Liver (tissue), 8 donors: ENCODE measurements at regions not wholly inside any gene's neighbourhood (a gene's known extent, or its start where the extent isn't known, plus 50 kb on each side); places are given as distances from the start of the nearest gene placed in this dataset.

Experiments used
- DNase-seq: peaks from one replicate; pipeline ENCODE4 v3.0.0-alpha.2; 2017; ENCODE audit warnings: low spot score
- H3K27ac ChIP-seq, 2 donors: one replicate each; pipeline ENCODE4 v1.7.0; 2013; ENCODE audit warnings: inconsistent platforms in 2 of 2, low read length in 2 of 2, control low read depth in 1 of 2, low read depth in 1 of 2, mild to moderate bottlenecking in 1 of 2
- H3K27me3 ChIP-seq, 4 donors: one replicate each; pipeline versions ENCODE4 v1.6.1 to v1.7.0; 2013; ENCODE audit warnings: low read length in 3 of 4, inconsistent platforms in 1 of 4, mild to moderate bottlenecking in 1 of 4, moderate library complexity in 1 of 4; ENCODE audit not compliant: control insufficient read depth in 4 of 4, insufficient read depth in 4 of 4
- H3K36me3 ChIP-seq, 4 donors: one replicate each; pipeline versions ENCODE4 v1.6.1 to v1.7.0; 2013; ENCODE audit warnings: low read length in 3 of 4, mild to moderate bottlenecking in 3 of 4, low read depth in 1 of 4, moderate library complexity in 1 of 4; ENCODE audit not compliant: control insufficient read depth in 4 of 4, insufficient read depth in 3 of 4
- H3K4me1 ChIP-seq, 4 donors: one replicate each; pipeline versions ENCODE4 v1.6.1 to v1.7.0; 2013; ENCODE audit warnings: low read length in 3 of 4, mild to moderate bottlenecking in 3 of 4, moderate library complexity in 1 of 4; ENCODE audit not compliant: control insufficient read depth in 4 of 4, insufficient read depth in 4 of 4
- H3K4me3 ChIP-seq, 3 donors: one replicate each; pipeline versions ENCODE4 v1.6.1 to v1.7.0; 2013; ENCODE audit warnings: low read length in 3 of 3, control low read depth in 1 of 3, low read depth in 1 of 3, mild to moderate bottlenecking in 1 of 3
- H3K9ac ChIP-seq, 2 donors: one replicate each; pipeline ENCODE4 v1.7.0; 2013; ENCODE audit warnings: low read length in 2 of 2, mild to moderate bottlenecking in 2 of 2, moderate library complexity in 2 of 2, control low read depth in 1 of 2, low read depth in 1 of 2
- H3K9me3 ChIP-seq, 4 donors: one replicate each; pipeline versions ENCODE4 v1.6.1 to v1.7.0; 2013; ENCODE audit warnings: low read length in 3 of 4; ENCODE audit not compliant: control insufficient read depth in 4 of 4
- EGR1 ChIP-seq, 2 donors: IDR thresholded peaks; 2 replicates each; pipeline ENCODE4 v1.6.1; 2016 to 2018; ENCODE audit warnings: antibody characterized with exemption in 2 of 2, low read depth in 2 of 2
- FOXA1 ChIP-seq: IDR thresholded peaks from 2 replicates; pipeline ENCODE4 v1.6.1; 2016; ENCODE audit warnings: antibody characterized with exemption
- FOXA2 ChIP-seq: IDR thresholded peaks from 2 replicates; pipeline ENCODE4 v1.6.1; 2016; ENCODE audit warnings: antibody characterized with exemption
- HNF4A ChIP-seq, 2 donors: conservative IDR thresholded peaks; 2 replicates each; pipeline ENCODE4 v1.6.1; 2016; ENCODE audit warnings: antibody characterized with exemption in 2 of 2, mild to moderate bottlenecking in 2 of 2
- HNF4G ChIP-seq: IDR thresholded peaks from 2 replicates; pipeline ENCODE4 v1.6.1; 2016; ENCODE audit warnings: antibody characterized with exemption
- JUND ChIP-seq, 2 donors: IDR thresholded peaks; 2 replicates each; pipeline ENCODE4 v1.6.1; 2016; ENCODE audit warnings: antibody characterized with exemption in 2 of 2
- NR2F2 ChIP-seq: IDR thresholded peaks from 2 replicates; pipeline ENCODE4 v1.6.1; 2016; ENCODE audit warnings: antibody characterized with exemption
- RAD21 ChIP-seq, 2 donors: IDR thresholded peaks; 2 replicates each; pipeline ENCODE4 v1.6.1; 2016; ENCODE audit warnings: antibody characterized with exemption in 2 of 2, mild to moderate bottlenecking in 2 of 2
- RXRA ChIP-seq, 2 donors: IDR thresholded peaks; 2 replicates each; pipeline ENCODE4 v1.6.1; 2017 to 2018; ENCODE audit warnings: antibody characterized with exemption in 2 of 2, mild to moderate bottlenecking in 1 of 2
- SP1 ChIP-seq: IDR thresholded peaks from 2 replicates; pipeline ENCODE4 v1.6.1; 2018; ENCODE audit warnings: antibody characterized with exemption, mild to moderate bottlenecking
- YY1 ChIP-seq: IDR thresholded peaks from 2 replicates; pipeline ENCODE4 v1.6.1; 2016; ENCODE audit warnings: antibody characterized with exemption, mild to moderate bottlenecking
- WGBS: extraction: QIAGEN DNeasy Blood & Tissue Kit; methylation state at CpG from one replicate; pipeline ENCODE4 v1.1.7; 2013; 5-methylcytosine and 5-hydroxymethylcytosine counted together
- TF ChIP-seq, protein P1 (sequence below): fragments of 150-350 bp; IDR thresholded peaks from 2 replicates; pipeline ENCODE4 v1.5.1; 2017; ENCODE audit warnings: improper control_type of control experiment, low read depth, low read length; ENCODE audit not compliant: missing input control
- TF ChIP-seq, protein P2 (sequence below): IDR thresholded peaks from 2 replicates; pipeline ENCODE4 v1.6.1; 2016; ENCODE audit warnings: antibody characterized with exemption
- TF ChIP-seq, protein P3 (sequence below): IDR thresholded peaks from 2 replicates; pipeline ENCODE4 v1.6.1; 2016; ENCODE audit warnings: antibody characterized with exemption
- TF ChIP-seq, protein P4 (sequence below): IDR thresholded peaks from 2 replicates; pipeline ENCODE4 v1.6.1; 2016; ENCODE audit warnings: antibody characterized with exemption
- TF ChIP-seq, protein P5 (sequence below): IDR thresholded peaks from 2 replicates; pipeline ENCODE4 v1.6.1; 2016; ENCODE audit warnings: antibody characterized with exemption, mild to moderate bottlenecking
- donor health status: healthy.
- donor health status: healthy.
- donor health status: healthy.
- donor health status: healthy.
- donor health status: healthy.

DNA sequence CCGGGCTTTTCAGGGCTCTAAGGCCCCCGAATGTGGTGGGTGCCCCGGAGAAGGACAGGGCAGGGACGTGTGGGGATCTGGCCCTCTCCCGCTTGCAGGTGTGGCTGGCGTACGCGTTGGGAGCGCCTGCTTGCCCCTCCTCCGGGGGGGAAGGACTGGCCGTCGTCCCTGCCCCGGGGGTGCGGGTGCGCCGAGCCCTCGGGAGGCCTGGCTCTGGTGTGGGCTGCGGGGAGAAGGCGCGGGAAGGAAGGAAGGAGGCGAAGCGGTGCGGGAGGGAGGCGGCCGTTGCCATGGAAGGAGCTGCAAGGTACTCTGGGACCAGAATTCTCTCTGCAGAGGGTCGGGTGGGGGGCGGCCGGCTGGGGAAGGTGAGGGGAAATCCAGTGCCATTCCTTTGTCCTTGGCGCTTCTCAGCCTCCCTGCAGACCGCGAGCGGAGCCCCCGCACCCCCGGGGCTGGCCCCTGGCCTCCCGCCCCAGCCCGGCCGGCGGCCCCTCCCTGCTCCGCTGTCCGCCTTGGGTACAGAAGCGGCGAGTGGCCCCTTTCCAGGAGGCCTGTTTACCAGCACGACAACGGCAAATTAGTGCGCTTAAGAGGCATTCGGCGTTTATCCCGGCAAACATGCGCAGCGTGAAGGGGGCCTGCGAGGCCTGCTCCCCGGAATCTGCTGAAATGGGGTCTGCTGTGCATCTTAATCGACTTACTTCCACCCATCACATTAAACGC lies 67.1 kb upstream of the UNC5A start:
- Histone ChIP-seq H3K9ac (no peak overlapping the region), H3K4me3 (no peak overlapping the region), H3K27ac (no peak overlapping the region), H3K9me3 (no peaks in the 10 kb centered on the region), H3K36me3 (no peaks in the 10 kb centered on the region), H3K4me1 (peaks cover 0 to 6% (median 1%) of the 10 kb centered on the region in 4 donors), H3K27me3 (peaks cover 0 to 12% (median 6%) of the 10 kb centered on the region in 4 donors)
- DNase-seq, result peak; percentile 23
- TF ChIP-seq, protein P1, sequence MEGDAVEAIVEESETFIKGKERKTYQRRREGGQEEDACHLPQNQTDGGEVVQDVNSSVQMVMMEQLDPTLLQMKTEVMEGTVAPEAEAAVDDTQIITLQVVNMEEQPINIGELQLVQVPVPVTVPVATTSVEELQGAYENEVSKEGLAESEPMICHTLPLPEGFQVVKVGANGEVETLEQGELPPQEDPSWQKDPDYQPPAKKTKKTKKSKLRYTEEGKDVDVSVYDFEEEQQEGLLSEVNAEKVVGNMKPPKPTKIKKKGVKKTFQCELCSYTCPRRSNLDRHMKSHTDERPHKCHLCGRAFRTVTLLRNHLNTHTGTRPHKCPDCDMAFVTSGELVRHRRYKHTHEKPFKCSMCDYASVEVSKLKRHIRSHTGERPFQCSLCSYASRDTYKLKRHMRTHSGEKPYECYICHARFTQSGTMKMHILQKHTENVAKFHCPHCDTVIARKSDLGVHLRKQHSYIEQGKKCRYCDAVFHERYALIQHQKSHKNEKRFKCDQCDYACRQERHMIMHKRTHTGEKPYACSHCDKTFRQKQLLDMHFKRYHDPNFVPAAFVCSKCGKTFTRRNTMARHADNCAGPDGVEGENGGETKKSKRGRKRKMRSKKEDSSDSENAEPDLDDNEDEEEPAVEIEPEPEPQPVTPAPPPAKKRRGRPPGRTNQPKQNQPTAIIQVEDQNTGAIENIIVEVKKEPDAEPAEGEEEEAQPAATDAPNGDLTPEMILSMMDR, result no peak
- TF ChIP-seq RXRA (IDR thresholded peaks at IDR 0.05) (no peak), YY1 (no peak), FOXA1 (no peak), HNF4G (no peak), JUND (IDR thresholded peaks at IDR 0.05) (no peak), FOXA2 (no peak)
- TF ChIP-seq, protein P2, sequence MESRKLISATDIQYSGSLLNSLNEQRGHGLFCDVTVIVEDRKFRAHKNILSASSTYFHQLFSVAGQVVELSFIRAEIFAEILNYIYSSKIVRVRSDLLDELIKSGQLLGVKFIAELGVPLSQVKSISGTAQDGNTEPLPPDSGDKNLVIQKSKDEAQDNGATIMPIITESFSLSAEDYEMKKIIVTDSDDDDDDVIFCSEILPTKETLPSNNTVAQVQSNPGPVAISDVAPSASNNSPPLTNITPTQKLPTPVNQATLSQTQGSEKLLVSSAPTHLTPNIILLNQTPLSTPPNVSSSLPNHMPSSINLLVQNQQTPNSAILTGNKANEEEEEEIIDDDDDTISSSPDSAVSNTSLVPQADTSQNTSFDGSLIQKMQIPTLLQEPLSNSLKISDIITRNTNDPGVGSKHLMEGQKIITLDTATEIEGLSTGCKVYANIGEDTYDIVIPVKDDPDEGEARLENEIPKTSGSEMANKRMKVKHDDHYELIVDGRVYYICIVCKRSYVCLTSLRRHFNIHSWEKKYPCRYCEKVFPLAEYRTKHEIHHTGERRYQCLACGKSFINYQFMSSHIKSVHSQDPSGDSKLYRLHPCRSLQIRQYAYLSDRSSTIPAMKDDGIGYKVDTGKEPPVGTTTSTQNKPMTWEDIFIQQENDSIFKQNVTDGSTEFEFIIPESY, result no peak
- TF ChIP-seq, protein P3, sequence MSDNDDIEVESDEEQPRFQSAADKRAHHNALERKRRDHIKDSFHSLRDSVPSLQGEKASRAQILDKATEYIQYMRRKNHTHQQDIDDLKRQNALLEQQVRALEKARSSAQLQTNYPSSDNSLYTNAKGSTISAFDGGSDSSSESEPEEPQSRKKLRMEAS, result no peak
- TF ChIP-seq, protein P4, sequence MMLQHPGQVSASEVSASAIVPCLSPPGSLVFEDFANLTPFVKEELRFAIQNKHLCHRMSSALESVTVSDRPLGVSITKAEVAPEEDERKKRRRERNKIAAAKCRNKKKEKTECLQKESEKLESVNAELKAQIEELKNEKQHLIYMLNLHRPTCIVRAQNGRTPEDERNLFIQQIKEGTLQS, result no peak
- WGBS, result 5% methylated on average over 54 of the region's 54 CpGs

DNA sequence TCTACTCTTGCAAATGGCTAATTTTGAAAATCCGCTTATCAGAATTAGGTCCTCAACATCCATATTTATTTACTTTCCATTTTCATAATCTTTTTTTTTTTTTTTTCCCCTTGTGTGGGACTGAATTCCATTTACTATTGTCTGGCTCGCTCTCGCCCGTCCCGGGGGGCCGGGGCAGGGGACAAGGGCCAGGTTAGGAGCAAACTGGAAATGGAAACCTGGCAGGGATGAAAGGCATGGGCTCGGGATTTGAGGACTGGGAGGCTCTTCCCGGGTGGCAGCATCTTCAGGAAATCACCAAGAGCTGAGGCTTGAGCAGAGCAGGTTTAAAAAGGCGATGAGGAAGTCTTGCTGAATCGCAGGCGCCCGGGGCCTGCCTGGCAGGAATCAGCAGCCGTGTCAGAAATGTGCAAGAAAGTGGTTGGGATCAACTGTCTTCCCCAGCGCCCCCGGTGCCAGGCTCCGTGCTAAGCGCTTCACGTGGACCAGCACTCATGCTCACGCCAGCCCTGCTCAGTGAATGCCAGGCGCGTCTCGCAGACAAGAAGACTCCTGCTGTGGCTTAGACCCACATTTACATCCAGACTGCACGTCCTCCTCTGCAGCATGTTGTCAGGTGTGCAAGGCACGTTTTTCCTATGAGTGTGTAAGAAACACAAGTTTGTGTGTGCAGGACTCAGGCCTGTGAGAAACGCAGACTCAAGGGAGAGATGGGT lies 66.3 kb upstream of the UNC5A start:
- Histone ChIP-seq H3K4me1 (peaks cover 0 to 6% (median 1%) of the 10 kb centered on the region in 4 donors), H3K36me3 (no peaks in the 10 kb centered on the region), H3K9me3 (no peaks in the 10 kb centered on the region), H3K27ac (no peak overlapping the region), H3K4me3 (no peak overlapping the region), H3K9ac (no peak overlapping the region), H3K27me3 (peaks cover 0 to 14% (median 5%) of the 10 kb centered on the region in 4 donors)
- TF ChIP-seq, protein P2, result no peak
- TF ChIP-seq, protein P5, sequence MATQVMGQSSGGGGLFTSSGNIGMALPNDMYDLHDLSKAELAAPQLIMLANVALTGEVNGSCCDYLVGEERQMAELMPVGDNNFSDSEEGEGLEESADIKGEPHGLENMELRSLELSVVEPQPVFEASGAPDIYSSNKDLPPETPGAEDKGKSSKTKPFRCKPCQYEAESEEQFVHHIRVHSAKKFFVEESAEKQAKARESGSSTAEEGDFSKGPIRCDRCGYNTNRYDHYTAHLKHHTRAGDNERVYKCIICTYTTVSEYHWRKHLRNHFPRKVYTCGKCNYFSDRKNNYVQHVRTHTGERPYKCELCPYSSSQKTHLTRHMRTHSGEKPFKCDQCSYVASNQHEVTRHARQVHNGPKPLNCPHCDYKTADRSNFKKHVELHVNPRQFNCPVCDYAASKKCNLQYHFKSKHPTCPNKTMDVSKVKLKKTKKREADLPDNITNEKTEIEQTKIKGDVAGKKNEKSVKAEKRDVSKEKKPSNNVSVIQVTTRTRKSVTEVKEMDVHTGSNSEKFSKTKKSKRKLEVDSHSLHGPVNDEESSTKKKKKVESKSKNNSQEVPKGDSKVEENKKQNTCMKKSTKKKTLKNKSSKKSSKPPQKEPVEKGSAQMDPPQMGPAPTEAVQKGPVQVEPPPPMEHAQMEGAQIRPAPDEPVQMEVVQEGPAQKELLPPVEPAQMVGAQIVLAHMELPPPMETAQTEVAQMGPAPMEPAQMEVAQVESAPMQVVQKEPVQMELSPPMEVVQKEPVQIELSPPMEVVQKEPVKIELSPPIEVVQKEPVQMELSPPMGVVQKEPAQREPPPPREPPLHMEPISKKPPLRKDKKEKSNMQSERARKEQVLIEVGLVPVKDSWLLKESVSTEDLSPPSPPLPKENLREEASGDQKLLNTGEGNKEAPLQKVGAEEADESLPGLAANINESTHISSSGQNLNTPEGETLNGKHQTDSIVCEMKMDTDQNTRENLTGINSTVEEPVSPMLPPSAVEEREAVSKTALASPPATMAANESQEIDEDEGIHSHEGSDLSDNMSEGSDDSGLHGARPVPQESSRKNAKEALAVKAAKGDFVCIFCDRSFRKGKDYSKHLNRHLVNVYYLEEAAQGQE, result no peak
- TF ChIP-seq SP1 (no peak), FOXA1 (no peak), RAD21 (IDR thresholded peaks at IDR 0.05) (no peak), NR2F2 (no peak), EGR1 (IDR thresholded peaks at IDR 0.05; ENCODE audit: low read depth in 2 of 2) (no peak), HNF4A (conservative IDR thresholded peaks at IDR 0.05) (no peak)
- TF ChIP-seq, protein P3, result no peak
- TF ChIP-seq, protein P1, result no peak
- DNase-seq, result peak; percentile 31
- WGBS, result 26% methylated on average over 25 of the region's 25 CpGs
